C4-2B (cell line): ENCODE measurements at regions not wholly inside any gene's neighbourhood (a gene's known extent, or its start where the extent isn't known, plus 50 kb on each side); places are given as distances from the start of the nearest gene placed in this dataset.

ENCODE experiments used
- H3K27ac ChIP-seq: fragments of 450-650 bp; 2 replicates; pipeline ENCODE4 v1.5.1; 2017
- CTCF ChIP-seq: fragments of 450-650 bp; conservative IDR thresholded peaks from 2 replicates; pipeline ENCODE4 v1.5.1; 2017; ENCODE audit warnings: mild to moderate bottlenecking
- ZFX ChIP-seq: fragments of 450-650 bp; IDR thresholded peaks from 2 replicates; pipeline ENCODE4 v1.6.1; 2017

DNA sequence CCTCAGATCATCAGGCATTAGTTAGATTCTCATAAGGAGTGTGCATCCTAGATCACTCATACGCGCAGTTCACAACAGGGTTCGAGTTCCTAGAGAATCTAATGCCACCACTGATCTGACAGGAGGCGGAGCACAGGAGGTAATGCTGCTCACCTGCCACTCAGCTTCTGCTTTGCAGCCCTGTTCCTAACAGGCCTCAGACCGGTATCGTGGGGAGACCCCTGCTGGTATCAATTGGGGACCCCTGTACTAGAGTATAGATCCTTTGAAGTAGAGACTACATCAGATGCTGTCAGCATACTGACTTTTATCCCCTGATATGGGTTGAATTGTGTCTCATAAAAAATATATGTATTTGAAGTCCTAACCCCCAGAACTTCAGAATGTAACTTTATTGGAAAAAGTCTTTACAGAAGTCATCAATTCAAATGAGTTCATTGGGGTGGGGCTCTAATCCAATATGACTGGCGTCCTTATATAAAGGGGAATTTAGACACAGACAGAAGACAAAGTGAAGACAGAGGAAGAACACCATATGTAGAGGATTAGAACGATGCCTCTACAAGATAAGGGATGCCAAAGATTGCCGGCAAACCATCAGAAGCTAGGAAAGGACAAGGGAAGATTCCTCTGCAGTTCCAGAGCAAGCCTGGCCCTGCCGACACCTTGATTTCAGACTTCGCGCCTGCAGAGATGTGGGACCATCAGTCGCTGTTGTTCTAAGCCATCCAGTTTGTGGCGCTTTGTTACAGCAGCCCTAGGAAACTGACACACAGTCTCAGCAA is 104.4 kb upstream of the BTBD3 start:
- no peak overlapping the region for H3K27ac ChIP-seq
- TF ChIP-seq ZFX: no peak
- no peak for TF ChIP-seq CTCF

DNA sequence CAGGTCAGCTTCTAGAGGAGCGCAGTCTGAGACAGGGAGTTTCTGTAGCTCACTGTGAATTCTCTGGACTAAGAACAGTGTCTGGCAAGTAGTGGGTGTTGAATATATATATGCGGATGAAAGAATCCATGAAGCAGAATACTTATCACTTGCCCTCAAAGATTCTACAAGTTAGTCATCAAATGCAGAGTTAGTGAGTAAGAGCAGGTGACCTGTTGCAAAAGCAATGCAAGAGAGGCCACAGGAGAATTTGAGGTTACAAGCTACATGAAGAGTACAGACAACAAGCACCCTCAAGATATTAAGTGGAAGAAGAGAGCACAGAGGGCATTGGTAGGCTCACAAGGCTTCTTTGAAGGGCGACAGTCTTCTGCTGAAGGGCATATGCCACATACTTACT is 103.4 kb upstream of the BTBD3 start:
- no peak overlapping the region for H3K27ac ChIP-seq

DNA sequence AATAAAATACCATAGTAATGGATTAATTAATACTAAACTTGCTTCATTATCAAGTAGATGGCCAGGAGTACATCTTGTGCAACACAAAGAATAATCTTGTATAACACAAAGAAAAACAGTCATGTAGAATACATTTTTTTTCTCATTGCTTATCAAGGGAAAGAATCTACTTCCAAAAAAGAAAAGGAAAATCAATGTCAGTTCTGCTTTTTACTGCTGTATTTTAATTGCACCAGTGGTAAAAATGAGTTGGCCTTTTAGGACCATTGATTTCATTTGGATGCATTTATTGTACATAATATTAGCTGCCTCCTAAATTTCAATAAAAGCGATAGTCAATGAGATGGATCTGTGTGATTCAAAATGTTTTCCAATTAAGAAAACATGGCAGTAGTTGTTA is 96.9 kb upstream of the BTBD3 start:
- H3K27ac ChIP-seq: no peak overlapping the region
- TF ChIP-seq CTCF: no peak
- no peak for TF ChIP-seq ZFX

More for the DNA sequence above, 103.4 kb upstream of the BTBD3 start:
- TF ChIP-seq ZFX: no peak
- no peak for TF ChIP-seq CTCF

GRCh38 chr20:11822540-11822794 is 95.2 kb upstream of the BTBD3 start:
- TF ChIP-seq CTCF (no peak), ZFX (no peak)
- H3K27ac ChIP-seq: no peak overlapping the region

GRCh38 chr20:11826334-11826733 is 91.4 kb upstream of the BTBD3 start:
- TF ChIP-seq ZFX (no peak), CTCF (no peak)
- no peak overlapping the region for H3K27ac ChIP-seq

GRCh38 chr20:11832397-11832796 is 85.3 kb upstream of the BTBD3 start:
- TF ChIP-seq CTCF: no peak
- no peak for TF ChIP-seq ZFX
- no peak overlapping the region for H3K27ac ChIP-seq

- no peak overlapping the region for H3K27ac ChIP-seq
- TF ChIP-seq CTCF (no peak), ZFX (no peak)
Measured at GRCh38 chr20:11832851-11833250, 84.8 kb upstream of the BTBD3 start.
